Omental fat pad (tissue), 3 donors: ENCODE measurements at regions not wholly inside any gene's neighbourhood (a gene's known extent, or its start where the extent isn't known, plus 50 kb on each side); places are given as distances from the start of the nearest gene placed in this dataset.

Source experiments
- ATAC-seq: fragments of 150-250 bp; one replicate; pipeline ENCODE4 v1.9.1; 2016; ENCODE audit warnings: mild to moderate bottlenecking, moderate library complexity; ENCODE audit not compliant: low FRiP score
- DNase-seq: peaks from one replicate; pipeline ENCODE4 v3.0.0-alpha.2; 2019; ENCODE audit warnings: low spot score
- CTCF ChIP-seq, 3 donors: fragments of 450-650 bp; IDR thresholded peaks; one replicate each; pipeline ENCODE4 v1.5.1; 2016 to 2017; ENCODE audit warnings: antibody characterized with exemption in 3 of 3, mild to moderate bottlenecking in 3 of 3, moderate library complexity in 2 of 3

DNA sequence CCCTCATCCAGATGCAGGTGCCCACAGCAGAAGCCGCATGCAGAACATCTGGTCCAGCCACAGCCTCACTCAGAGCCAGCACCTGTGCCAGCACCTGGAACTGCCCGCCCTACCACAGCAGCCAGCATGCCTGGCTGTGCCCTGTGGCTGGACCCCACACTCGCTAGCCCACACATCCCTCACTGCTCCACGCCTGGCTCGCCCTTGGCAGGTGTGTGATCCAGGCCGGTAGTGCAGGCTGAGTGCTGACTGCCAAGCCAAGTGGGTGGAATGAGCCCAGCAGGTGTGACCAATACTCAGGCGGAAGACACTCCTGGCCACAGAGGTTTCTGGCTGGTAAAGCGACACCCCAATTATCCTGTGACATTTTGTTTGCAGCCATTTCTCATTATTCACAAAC lies 162.4 kb upstream of the ROBO1 start:
- ATAC-seq, result no peak
- TF ChIP-seq CTCF (IDR thresholded peaks at IDR 0.05), result no peak
- DNase-seq, result no peak

DNA sequence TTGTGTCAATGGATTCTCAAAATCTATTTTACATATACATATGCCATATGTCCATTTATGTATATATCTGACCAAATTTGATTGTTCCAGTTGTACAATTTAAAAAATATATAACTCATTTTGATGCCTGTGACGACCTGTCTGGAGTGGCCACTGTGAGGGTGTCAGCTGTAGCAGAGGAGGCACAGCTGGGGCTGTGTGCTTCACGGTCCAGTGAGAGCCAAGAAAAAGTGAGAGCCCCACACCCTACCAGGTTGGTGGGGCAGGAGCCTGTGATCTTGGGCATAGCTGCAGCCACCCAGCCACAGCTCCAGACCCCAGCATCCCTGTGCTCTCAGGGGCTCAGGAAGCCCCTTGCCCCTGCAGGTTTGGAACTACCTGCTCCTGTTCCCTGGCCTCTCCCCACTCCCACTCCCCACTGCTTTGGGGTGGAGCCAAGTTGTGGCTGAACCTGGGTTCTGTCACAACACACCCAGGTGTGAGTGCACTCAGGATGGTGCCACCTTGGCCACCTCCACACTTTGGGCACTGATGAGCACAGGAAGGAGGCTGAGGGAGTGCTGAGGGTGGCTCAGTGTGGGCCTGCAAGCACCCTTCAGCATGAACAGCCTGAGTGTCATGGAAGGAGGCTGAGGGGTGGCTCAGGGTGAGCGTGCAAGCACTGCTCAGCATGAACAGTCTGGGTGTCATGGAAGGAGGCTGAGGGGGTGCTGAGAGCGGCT lies 161.1 kb upstream of the ROBO1 start:
- TF ChIP-seq CTCF (IDR thresholded peaks at IDR 0.05), result no peak
- ATAC-seq, result no peak

DNA sequence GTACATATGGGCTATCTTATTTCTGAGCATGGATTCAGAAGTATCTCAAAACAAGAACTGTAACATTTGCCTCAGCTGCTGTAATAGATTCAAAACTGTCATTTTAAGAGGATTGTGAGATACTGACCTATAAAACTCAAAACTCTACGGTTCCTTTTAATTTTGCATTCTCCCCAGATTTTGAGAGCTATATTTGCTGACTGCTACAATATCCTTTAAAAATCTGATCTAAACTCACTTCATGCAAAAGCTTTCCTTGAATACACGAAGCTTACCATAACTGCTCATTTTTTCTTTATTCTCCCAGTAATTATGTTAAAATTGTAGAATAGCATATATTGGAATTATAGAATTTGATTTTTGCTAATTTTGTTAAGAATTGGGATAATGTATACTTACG lies 158.7 kb upstream of the ROBO1 start:
- DNase-seq (no peak), ATAC-seq (no peak)
- no peak for TF ChIP-seq CTCF (IDR thresholded peaks at IDR 0.05)

More for the DNA sequence above, 161.1 kb upstream of the ROBO1 start:
- DNase-seq, result no peak

GRCh38 chr3:79922633-79923032 lies 154.8 kb upstream of the ROBO1 start:
- no peak for DNase-seq
- no peak for ATAC-seq
- no peak for TF ChIP-seq CTCF (IDR thresholded peaks at IDR 0.05)

DNA sequence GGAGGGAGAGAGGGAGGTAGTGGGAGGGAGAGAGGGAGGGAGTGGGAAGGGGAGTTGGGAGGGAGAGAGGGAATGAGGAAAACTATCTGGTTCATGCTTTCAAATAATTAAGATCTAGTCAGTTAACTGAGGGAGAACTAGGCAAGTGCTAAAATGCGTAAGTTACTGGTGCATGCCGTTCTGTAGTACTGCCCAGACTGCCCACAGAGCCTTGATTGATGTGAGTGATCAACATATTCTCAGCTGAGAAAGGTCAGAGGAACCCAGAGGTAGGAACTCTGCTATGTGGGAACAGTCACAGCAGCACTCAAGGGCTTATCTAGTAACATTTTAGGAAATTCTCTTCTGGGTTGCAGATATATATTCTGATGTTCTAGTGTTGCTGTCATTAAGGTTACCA lies 149.8 kb upstream of the ROBO1 start:
- no peak for TF ChIP-seq CTCF (IDR thresholded peaks at IDR 0.05)
- ATAC-seq (no peak), DNase-seq (no peak)

DNA sequence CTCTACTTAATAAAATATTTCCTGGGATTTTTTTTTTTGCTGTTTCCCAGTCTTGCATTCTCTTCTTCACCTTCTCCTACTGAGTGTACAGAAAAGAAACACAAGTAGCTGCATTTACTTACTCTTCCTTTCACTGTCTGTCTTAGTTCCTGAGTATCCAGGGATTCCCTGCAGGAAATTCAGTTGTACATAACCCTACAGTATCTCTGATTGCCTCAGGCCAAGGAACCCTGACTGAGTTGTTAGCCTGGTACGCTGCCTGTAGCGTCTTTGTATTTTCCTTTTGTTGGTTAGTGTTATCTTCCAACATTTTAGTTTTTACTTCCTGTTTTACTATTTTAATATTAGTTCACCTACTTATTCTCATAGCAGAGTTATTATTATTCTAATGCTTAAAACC lies 142.5 kb upstream of the ROBO1 start:
- ATAC-seq (no peak), DNase-seq (no peak)
- no peak for TF ChIP-seq CTCF (IDR thresholded peaks at IDR 0.05)

DNA sequence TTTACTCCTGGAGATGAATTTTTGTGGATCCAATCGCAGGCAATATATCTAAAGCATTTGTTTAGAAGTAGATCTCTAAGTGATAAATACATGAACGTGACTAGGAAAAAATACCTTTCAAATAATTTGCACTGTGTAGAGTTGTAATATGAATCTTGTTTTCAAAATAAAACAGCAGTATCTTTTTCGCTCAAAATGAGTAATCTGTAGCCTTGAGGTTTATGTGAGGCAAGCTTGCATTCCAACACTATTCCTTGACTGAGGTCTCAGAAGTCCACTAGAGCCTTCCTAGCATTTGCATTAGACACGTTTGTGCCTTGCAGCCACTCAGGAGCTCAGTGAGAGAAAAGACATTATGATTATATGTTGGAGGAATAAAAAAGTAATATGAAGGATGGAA lies 138.3 kb upstream of the ROBO1 start:
- no peak for DNase-seq
- no peak for TF ChIP-seq CTCF (IDR thresholded peaks at IDR 0.05)
- no peak for ATAC-seq
